ENCODE measurements at regions not wholly inside any gene's neighbourhood (a gene's known extent, or its start where the extent isn't known, plus 50 kb on each side); places are given as distances from the start of the nearest gene placed in this dataset.

DNA sequence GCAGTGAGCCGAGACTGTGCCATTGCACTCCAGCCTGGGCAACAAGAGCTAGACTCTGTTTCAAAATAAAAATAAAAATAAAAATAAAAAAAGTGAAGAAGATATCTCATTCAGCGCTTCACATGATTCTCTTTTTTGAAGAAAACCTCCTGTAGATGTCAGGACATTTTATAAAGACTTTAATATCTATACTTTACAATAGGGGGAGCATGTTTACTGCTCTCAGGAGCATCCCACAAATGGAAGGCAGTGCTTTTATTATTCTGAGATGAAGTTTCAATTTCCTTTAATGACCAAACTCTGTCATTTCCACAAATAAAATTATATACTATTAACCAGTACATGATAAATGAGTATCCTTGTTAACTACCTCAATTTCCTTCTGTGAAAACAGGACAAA is 118.7 kb upstream of the MYOCD start:
- peaks cover 7% of the 10 kb centered on the region for H3K4me1 ChIP-seq (ENCODE audit: control insufficient read depth, insufficient read depth, low read length, poor library complexity, severe bottlenecking)
- WGBS, 2 experiments (ENCODE audit: insufficient coverage in 2 of 2): 83% methylated on average over 1 of the region's 2 CpGs; no CpG with 5 or more reads in 1 of the 2 experiments
- no peaks in the 10 kb centered on the region for H3K36me3 ChIP-seq (ENCODE audit: control insufficient read depth, insufficient read depth, low read length)
- no peaks in the 10 kb centered on the region for H3K9me3 ChIP-seq (ENCODE audit: control insufficient read depth, low read length)
- no peak overlapping the region for H3K27ac ChIP-seq (ENCODE audit: low read depth, low read length, severe bottlenecking)
- H3K4me3 ChIP-seq (ENCODE audit: extremely low read depth, insufficient read depth, low read length, poor library complexity, severe bottlenecking): no peak overlapping the region

DNA sequence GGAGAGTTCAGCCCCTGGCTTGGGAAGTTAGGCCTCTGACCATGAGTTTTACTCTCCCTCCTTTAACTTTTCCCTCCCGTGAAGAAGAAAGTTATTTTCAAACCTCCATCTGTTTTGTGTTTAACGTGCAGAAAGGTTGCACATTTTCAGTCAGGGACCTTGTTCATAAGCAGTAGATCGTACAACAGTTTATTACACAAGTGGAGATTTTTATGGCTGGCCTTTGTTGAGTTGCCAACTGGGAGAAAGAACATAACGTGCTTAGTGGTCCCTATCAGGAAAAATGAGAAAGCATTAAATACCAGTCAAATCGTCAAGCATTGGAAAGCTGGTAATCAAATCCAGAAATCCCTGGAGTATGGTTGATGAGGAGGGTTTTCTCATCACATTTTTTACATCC is 117.9 kb upstream of the MYOCD start:
- H3K9me3 ChIP-seq (ENCODE audit: control insufficient read depth, low read length): no peaks in the 10 kb centered on the region
- no peaks in the 10 kb centered on the region for H3K36me3 ChIP-seq (ENCODE audit: control insufficient read depth, insufficient read depth, low read length)
- no peak overlapping the region for H3K27ac ChIP-seq (ENCODE audit: low read depth, low read length, severe bottlenecking)
- peaks cover 7% of the 10 kb centered on the region for H3K4me1 ChIP-seq (ENCODE audit: control insufficient read depth, insufficient read depth, low read length, poor library complexity, severe bottlenecking)
- no peak overlapping the region for H3K4me3 ChIP-seq (ENCODE audit: extremely low read depth, insufficient read depth, low read length, poor library complexity, severe bottlenecking)
- 91 to 100% methylated on average over 3 to 4 of the region's 5 CpGs for WGBS, 2 experiments (ENCODE audit: insufficient coverage in 2 of 2)

DNA sequence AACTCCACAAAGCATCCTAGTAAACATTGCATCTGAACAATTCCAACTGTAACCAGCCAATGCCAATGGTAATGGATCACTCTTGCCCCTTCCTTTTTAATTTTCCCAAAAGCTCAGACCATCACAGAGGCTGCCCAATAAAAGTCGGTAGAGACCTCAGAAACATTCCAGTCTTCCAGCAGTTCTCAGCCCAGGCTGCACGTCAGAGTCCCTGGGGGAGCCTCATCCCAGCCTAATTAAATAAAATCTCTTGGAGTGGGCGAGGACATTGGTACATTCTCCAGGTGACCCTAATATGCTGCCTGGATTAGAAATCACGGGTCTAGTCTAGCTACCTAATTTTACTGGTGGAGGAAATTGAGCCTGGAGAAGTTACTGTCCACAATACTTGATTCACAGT is 117.1 kb upstream of the MYOCD start:
- H3K27ac ChIP-seq (ENCODE audit: low read depth, low read length, severe bottlenecking): no peak overlapping the region
- H3K4me1 ChIP-seq (ENCODE audit: control insufficient read depth, insufficient read depth, low read length, poor library complexity, severe bottlenecking): peaks cover 7% of the 10 kb centered on the region
- no peak overlapping the region for H3K4me3 ChIP-seq (ENCODE audit: extremely low read depth, insufficient read depth, low read length, poor library complexity, severe bottlenecking)
- H3K36me3 ChIP-seq (ENCODE audit: control insufficient read depth, insufficient read depth, low read length): no peaks in the 10 kb centered on the region
- 94 to 100% methylated on average over 2 of the region's 4 CpGs for WGBS, 2 experiments (ENCODE audit: insufficient coverage in 2 of 2)
- no peaks in the 10 kb centered on the region for H3K9me3 ChIP-seq (ENCODE audit: control insufficient read depth, low read length)

DNA sequence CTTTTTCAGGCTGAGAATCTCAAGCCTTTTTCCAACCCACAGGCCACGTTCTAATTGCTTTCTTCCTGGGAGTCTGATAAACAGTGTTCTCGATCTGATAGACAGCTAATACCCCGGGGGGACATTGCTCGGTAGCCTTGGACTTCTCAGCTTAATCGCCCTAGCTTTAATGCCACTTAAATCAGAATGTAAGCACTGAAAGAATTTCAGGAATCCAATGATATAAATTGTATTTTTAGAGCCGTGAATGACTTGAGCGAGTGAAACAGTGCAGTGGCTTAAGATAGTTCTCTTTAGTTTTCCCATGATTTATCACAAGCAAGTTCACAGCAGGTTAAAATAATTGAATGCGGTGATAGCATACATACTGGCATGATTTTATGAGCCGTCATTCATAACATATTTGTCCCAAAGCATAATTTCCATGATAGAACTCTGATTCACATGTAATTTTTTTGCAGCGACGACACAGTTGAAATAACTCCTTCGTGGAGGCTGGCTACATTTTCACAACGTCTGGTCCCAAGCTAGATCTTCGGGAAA is 116.1 kb upstream of the MYOCD start:
- 76 to 78% methylated on average over 4 to 9 of the region's 14 CpGs for WGBS, 2 experiments (ENCODE audit: insufficient coverage in 2 of 2)
- no peak overlapping the region for H3K4me3 ChIP-seq (ENCODE audit: extremely low read depth, insufficient read depth, low read length, poor library complexity, severe bottlenecking)
- no peaks in the 10 kb centered on the region for H3K9me3 ChIP-seq (ENCODE audit: control insufficient read depth, low read length)
- H3K36me3 ChIP-seq (ENCODE audit: control insufficient read depth, insufficient read depth, low read length): no peaks in the 10 kb centered on the region
- peaks cover 7% of the 10 kb centered on the region for H3K4me1 ChIP-seq (ENCODE audit: control insufficient read depth, insufficient read depth, low read length, poor library complexity, severe bottlenecking)
- peak overlapping the region; percentile 62 for H3K27ac ChIP-seq (ENCODE audit: low read depth, low read length, severe bottlenecking)

DNA sequence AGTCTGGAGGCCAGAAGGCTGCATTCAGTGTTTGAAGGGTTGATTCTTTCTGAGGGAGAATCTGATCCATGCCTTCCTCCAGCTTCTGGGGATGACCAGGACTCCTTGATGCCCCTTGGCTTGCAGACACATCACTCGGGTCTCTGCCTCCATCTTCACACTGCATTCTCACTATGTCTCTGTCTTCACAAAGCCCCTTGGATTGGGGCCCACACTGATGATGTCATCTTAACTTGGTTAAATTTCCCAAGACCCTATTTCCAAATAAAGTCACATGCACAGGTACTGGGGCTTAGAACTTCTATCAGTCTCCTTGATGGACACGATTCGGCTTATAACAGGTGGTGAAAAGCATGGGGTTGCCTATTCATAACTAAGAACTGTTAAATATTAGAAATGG is 112.1 kb upstream of the MYOCD start:
- Histone ChIP-seq H3K36me3 (ENCODE audit: control insufficient read depth, insufficient read depth, low read length) (no peaks in the 10 kb centered on the region), H3K4me1 (ENCODE audit: control insufficient read depth, insufficient read depth, low read length, poor library complexity, severe bottlenecking) (peaks cover 7% of the 10 kb centered on the region)

DNA sequence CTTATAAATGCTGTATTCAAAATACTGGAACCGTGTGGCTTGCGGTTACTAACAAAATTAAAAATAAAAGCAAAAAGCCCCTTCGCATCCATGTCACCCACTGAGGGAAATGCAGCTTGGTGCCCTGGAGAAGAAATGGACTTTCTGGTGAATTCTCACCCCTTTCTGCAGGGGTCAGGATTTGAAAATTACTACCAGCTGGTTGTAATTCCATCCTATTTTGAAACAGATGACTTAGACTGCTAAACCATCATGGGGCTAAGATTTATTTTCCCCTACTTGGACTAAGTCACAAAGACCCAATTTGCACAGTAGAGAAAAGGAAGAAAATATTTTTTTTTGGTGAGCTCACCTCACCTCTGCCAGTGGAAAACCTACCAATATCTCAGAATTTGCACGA is 111.4 kb upstream of the MYOCD start:
- H3K4me1 ChIP-seq (ENCODE audit: control insufficient read depth, insufficient read depth, low read length, poor library complexity, severe bottlenecking): peaks cover 7% of the 10 kb centered on the region
- H3K36me3 ChIP-seq (ENCODE audit: control insufficient read depth, insufficient read depth, low read length): no peaks in the 10 kb centered on the region
- WGBS, 2 experiments (ENCODE audit: insufficient coverage in 2 of 2): 92% methylated on average over 2 of the region's 4 CpGs; no CpG with 5 or more reads in 1 of the 2 experiments
- H3K27ac ChIP-seq (ENCODE audit: low read depth, low read length, severe bottlenecking): no peak overlapping the region
- H3K4me3 ChIP-seq (ENCODE audit: extremely low read depth, insufficient read depth, low read length, poor library complexity, severe bottlenecking): no peak overlapping the region
- H3K9me3 ChIP-seq (ENCODE audit: control insufficient read depth, low read length): no peaks in the 10 kb centered on the region

More for the DNA sequence above, 112.1 kb upstream of the MYOCD start:
- H3K27ac ChIP-seq (ENCODE audit: low read depth, low read length, severe bottlenecking): no peak overlapping the region
- no peaks in the 10 kb centered on the region for H3K9me3 ChIP-seq (ENCODE audit: control insufficient read depth, low read length)
- H3K4me3 ChIP-seq (ENCODE audit: extremely low read depth, insufficient read depth, low read length, poor library complexity, severe bottlenecking): no peak overlapping the region
- WGBS, 2 experiments (ENCODE audit: insufficient coverage in 2 of 2): 86 to 100% methylated on average over 1 to 3 of the region's 3 CpGs

DNA sequence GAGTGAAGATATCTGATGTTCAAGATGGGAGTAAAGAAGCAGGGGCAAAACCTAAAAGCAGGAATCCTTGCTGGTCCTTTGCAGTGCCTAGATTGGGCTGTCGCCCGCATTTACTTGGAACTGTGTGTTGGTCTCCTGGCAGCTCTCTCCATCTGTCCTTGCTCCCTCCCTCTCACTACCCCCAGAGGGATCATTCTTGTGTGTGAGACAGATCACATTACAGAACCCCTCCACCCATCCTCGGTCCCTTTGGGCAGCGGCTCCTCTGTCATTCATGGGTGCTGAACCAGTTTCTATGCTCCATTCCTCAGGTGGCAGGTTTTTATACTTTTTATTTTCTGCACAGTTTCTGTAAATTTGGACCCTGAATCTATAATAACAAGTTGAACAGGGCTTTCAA is 99.4 kb upstream of the MYOCD start:
- WGBS, 2 experiments (ENCODE audit: insufficient coverage in 2 of 2): 53 to 58% methylated on average over 3 of the region's 4 CpGs
- no peaks in the 10 kb centered on the region for H3K36me3 ChIP-seq (ENCODE audit: control insufficient read depth, insufficient read depth, low read length)

DNA sequence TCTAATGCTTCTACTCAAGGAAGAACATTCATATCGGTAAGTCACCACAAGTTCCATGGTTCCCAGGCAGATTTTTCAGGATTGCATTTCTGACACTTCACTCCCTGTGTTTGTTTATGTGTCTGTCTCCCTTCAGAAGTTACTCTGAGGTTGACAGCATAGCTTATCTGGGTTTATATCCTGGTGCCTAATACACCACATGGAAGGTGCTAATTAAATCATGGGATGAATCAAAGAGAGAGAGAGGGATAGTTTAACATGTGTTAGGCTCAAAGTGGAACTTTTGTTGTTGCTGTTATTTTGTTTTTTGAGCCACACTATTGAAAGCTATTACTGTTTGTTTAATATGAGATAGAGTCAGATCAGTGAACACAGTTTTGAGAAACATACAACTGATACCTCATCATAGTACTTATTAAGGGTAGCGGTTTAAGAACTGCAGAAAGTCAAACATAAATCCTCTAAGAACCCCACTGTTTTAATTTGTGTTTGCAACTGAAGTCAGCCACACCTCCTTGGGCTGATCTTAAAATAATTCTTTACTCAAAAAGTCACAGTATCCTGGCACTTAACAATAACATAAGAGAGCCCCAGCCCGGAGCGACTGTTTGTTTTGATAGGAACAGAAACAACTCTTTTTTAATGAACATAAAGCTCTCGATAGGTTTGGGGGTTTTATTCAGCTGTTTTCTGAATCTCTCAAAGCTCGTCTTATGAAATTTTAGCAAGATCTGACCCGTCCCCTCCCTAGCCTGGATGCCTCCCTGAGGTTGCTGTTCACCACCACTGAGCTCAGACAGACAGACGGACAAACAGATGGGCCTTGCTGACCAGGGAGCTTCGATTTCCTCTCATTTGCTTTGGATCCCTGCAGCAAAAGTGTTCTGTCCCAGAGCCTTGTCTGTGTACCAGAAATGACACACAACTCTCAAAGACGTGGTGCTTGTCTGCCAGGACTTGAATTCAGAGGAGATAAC is 98.3 kb upstream of the MYOCD start:
- peaks cover 23% of the 10 kb centered on the region for H3K4me1 ChIP-seq (ENCODE audit: control insufficient read depth, insufficient read depth, low read length, poor library complexity, severe bottlenecking)
- no peaks in the 10 kb centered on the region for H3K9me3 ChIP-seq (ENCODE audit: control insufficient read depth, low read length)
- 86% methylated on average over 6 to 7 of the region's 10 CpGs for WGBS, 2 experiments (ENCODE audit: insufficient coverage in 2 of 2)
- no peak overlapping the region for H3K4me3 ChIP-seq (ENCODE audit: extremely low read depth, insufficient read depth, low read length, poor library complexity, severe bottlenecking)
- no peak overlapping the region for H3K27ac ChIP-seq (ENCODE audit: low read depth, low read length, severe bottlenecking)
- no peaks in the 10 kb centered on the region for H3K36me3 ChIP-seq (ENCODE audit: control insufficient read depth, insufficient read depth, low read length)

More for the DNA sequence above, 99.4 kb upstream of the MYOCD start:
- Histone ChIP-seq H3K27ac (ENCODE audit: low read depth, low read length, severe bottlenecking) (no peak overlapping the region), H3K9me3 (ENCODE audit: control insufficient read depth, low read length) (no peaks in the 10 kb centered on the region), H3K4me1 (ENCODE audit: control insufficient read depth, insufficient read depth, low read length, poor library complexity, severe bottlenecking) (peaks cover 23% of the 10 kb centered on the region), H3K4me3 (ENCODE audit: extremely low read depth, insufficient read depth, low read length, poor library complexity, severe bottlenecking) (no peak overlapping the region)

DNA sequence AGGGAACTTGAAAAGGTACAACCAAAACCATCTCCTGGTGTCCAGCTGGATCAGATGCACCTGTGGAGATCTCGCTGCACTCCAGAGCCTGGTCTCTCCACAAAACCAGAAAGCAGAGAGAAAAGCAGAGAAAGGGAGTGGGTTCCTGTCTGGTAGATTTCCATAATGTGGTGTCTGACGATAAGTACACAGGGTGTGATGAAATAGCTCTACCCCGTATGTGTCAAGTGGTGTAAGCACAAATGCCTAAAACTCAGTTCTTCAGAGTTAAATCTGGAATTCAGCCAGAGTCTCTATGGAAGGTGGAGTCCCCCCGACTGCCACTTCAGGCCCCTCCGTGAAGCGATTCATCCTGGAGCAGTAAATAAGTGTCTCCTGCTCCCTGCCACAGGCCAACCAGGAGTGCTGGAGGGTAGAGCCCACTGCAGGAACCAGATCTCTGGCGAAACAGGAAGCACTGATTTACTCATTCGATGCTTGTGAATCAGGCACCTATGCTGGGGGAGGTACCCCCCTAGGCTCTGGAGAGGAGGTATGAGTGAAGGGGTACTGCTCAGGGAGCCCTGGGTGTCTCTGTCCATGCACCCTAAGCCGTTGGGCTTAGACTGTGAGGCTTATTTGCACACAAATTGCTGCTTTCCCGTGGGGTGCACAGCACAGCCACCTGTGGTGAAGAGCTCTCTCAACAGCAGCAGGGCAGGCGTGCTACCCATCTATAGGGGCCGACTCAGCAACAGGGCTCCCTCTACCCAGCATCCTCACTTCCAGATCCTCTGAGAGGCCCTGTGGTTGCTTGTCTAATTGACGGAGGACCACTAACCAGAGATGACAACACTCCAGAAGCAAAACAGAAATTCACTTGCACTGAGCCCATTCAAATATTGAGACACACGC is 97.1 kb upstream of the MYOCD start:
- H3K4me1 ChIP-seq (ENCODE audit: control insufficient read depth, insufficient read depth, low read length, poor library complexity, severe bottlenecking): peaks cover 23% of the 10 kb centered on the region
- WGBS, 2 experiments (ENCODE audit: insufficient coverage in 2 of 2): 77 to 81% methylated on average over 11 of the region's 14 CpGs
- H3K4me3 ChIP-seq (ENCODE audit: extremely low read depth, insufficient read depth, low read length, poor library complexity, severe bottlenecking): no peak overlapping the region
- H3K9me3 ChIP-seq (ENCODE audit: control insufficient read depth, low read length): no peaks in the 10 kb centered on the region
- no peaks in the 10 kb centered on the region for H3K36me3 ChIP-seq (ENCODE audit: control insufficient read depth, insufficient read depth, low read length)
- H3K27ac ChIP-seq (ENCODE audit: low read depth, low read length, severe bottlenecking): no peak overlapping the region

DNA sequence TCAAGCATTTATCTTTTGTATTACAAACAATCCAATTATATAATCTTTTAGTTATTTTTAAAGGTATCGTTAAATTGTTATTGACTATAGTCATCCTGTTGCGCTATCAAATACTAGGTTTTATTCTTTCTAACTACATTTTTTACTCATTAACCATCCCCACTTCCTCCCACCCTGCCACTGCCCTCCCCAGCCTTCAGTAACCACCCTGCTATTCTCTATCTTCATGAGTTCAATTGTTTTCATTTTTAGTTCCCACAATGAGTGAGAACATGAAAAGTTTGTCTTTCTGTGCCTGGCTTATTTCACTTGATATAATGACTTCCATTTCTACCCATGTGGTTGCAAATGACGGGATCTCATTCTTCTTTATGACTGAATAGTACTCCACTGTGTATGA is 94.1 kb upstream of the MYOCD start:
- no peak overlapping the region for H3K4me3 ChIP-seq (ENCODE audit: extremely low read depth, insufficient read depth, low read length, poor library complexity, severe bottlenecking)
- H3K27ac ChIP-seq (ENCODE audit: low read depth, low read length, severe bottlenecking): no peak overlapping the region
- 80 to 100% methylated on average over 1 of the region's 3 CpGs for WGBS, 2 experiments (ENCODE audit: insufficient coverage in 2 of 2)
- no peaks in the 10 kb centered on the region for H3K36me3 ChIP-seq (ENCODE audit: control insufficient read depth, insufficient read depth, low read length)
- H3K9me3 ChIP-seq (ENCODE audit: control insufficient read depth, low read length): no peaks in the 10 kb centered on the region
- peaks cover 21% of the 10 kb centered on the region for H3K4me1 ChIP-seq (ENCODE audit: control insufficient read depth, insufficient read depth, low read length, poor library complexity, severe bottlenecking)

All from mesodermal cell (in vitro differentiated cells).